Progenitor cell of endocrine pancreas (in vitro differentiated cells): ENCODE measurements at regions not wholly inside any gene's neighbourhood (a gene's known extent, or its start where the extent isn't known, plus 50 kb on each side); places are given as distances from the start of the nearest gene placed in this dataset.

Experiments
- DNase-seq: peaks from one replicate; pipeline ENCODE4 v3.0.0; 2021; ENCODE audit warnings: low spot score; ENCODE audit not compliant: unreplicated experiment
- H3K27ac Mint-ChIP-seq: 2 replicates; pipeline ENCODE4 v1.8.0; 2021; ENCODE audit warnings: mild to moderate bottlenecking, moderate library complexity, mixed read lengths
- H3K27me3 Mint-ChIP-seq: 2 replicates; pipeline ENCODE4 v1.8.0; 2021; ENCODE audit warnings: mixed read lengths
- H3K36me3 Mint-ChIP-seq: 2 replicates; pipeline ENCODE4 v1.8.0; 2022; ENCODE audit warnings: mixed read lengths; ENCODE audit not compliant: insufficient read depth
- H3K4me1 Mint-ChIP-seq: 2 replicates; pipeline ENCODE4 v1.8.0; 2021; ENCODE audit warnings: low read depth, mixed read lengths
- H3K4me3 Mint-ChIP-seq: 2 replicates; pipeline ENCODE4 v1.8.0; 2021; ENCODE audit warnings: low read depth, mild to moderate bottlenecking, moderate library complexity, mixed read lengths
- H3K9me3 Mint-ChIP-seq: 2 replicates; pipeline ENCODE4 v1.8.0; 2021; ENCODE audit warnings: low read depth, mixed read lengths
- TF ChIP-seq, protein P1 (sequence below): fragments of 200-600 bp; sonication (generic); IDR thresholded peaks from one replicate; pipeline ENCODE4 v1.5.0; 2021; ENCODE audit warnings: antibody characterized with exemption, mild to moderate bottlenecking; ENCODE audit not compliant: unreplicated experiment

GRCh38 chr11:21949763-21950413 lies 243.0 kb upstream of the ANO5 start:
- Mint-ChIP-seq H3K27me3 (no peaks in the 10 kb centered on the region), H3K9me3 (no peaks in the 10 kb centered on the region), H3K27ac (no peak overlapping the region), H3K4me1 (no peaks in the 10 kb centered on the region), H3K4me3 (no peak overlapping the region), H3K36me3 (no peaks in the 10 kb centered on the region)
- DNase-seq: no peak
- TF ChIP-seq, protein P1, sequence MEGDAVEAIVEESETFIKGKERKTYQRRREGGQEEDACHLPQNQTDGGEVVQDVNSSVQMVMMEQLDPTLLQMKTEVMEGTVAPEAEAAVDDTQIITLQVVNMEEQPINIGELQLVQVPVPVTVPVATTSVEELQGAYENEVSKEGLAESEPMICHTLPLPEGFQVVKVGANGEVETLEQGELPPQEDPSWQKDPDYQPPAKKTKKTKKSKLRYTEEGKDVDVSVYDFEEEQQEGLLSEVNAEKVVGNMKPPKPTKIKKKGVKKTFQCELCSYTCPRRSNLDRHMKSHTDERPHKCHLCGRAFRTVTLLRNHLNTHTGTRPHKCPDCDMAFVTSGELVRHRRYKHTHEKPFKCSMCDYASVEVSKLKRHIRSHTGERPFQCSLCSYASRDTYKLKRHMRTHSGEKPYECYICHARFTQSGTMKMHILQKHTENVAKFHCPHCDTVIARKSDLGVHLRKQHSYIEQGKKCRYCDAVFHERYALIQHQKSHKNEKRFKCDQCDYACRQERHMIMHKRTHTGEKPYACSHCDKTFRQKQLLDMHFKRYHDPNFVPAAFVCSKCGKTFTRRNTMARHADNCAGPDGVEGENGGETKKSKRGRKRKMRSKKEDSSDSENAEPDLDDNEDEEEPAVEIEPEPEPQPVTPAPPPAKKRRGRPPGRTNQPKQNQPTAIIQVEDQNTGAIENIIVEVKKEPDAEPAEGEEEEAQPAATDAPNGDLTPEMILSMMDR: no peak

- peaks cover 12% of the 10 kb centered on the region for H3K27me3 Mint-ChIP-seq
- H3K4me1 Mint-ChIP-seq: no peaks in the 10 kb centered on the region
- no peak for DNase-seq
- no peaks in the 10 kb centered on the region for H3K9me3 Mint-ChIP-seq
- no peak overlapping the region for H3K27ac Mint-ChIP-seq
- TF ChIP-seq, protein P1: no peak
- no peaks in the 10 kb centered on the region for H3K36me3 Mint-ChIP-seq
- no peak overlapping the region for H3K4me3 Mint-ChIP-seq
These were observed 229.9 kb upstream of the ANO5 start for GRCh38 chr11:21963013-21963412.

- Mint-ChIP-seq H3K4me3 (no peak overlapping the region), H3K4me1 (peaks cover 5% of the 10 kb centered on the region)
- no peak for DNase-seq
These were observed 227.7 kb upstream of the ANO5 start for GRCh38 chr11:21965221-21965620.

DNA sequence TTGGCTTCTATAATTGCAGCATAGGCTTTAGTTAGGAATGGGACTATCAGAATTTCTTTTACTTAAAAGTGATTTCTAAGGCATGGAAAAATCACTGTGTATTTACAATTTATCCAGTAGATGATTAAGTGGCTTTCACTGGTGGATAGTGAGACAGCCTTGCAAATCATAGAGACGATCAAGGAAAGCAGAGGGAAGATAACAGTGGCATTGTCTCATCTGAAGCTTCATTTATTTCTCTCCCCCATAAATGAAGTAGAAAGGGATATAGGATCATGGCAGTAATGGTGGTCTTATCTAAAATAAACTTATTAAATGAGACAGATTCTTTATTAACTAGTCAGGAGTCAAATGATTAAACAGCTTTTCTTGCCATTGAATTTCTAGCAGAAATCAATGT lies 224.2 kb upstream of the ANO5 start:
- H3K4me1 Mint-ChIP-seq: peaks cover 5% of the 10 kb centered on the region
- no peak for DNase-seq
- H3K36me3 Mint-ChIP-seq: no peaks in the 10 kb centered on the region
- H3K9me3 Mint-ChIP-seq: no peaks in the 10 kb centered on the region
- TF ChIP-seq, protein P1: no peak
- peaks cover 12% of the 10 kb centered on the region for H3K27me3 Mint-ChIP-seq
- H3K27ac Mint-ChIP-seq: no peak overlapping the region
- H3K4me3 Mint-ChIP-seq: no peak overlapping the region

More at GRCh38 chr11:21965221-21965620, 227.7 kb upstream of the ANO5 start:
- no peaks in the 10 kb centered on the region for H3K36me3 Mint-ChIP-seq
- TF ChIP-seq, protein P1: no peak
- H3K27me3 Mint-ChIP-seq: peaks cover 12% of the 10 kb centered on the region
- H3K9me3 Mint-ChIP-seq: no peaks in the 10 kb centered on the region
- no peak overlapping the region for H3K27ac Mint-ChIP-seq

GRCh38 chr11:21969841-21970240 lies 223.0 kb upstream of the ANO5 start:
- Mint-ChIP-seq H3K4me3 (no peak overlapping the region), H3K4me1 (peaks cover 5% of the 10 kb centered on the region), H3K27ac (no peak overlapping the region), H3K9me3 (no peaks in the 10 kb centered on the region), H3K36me3 (no peaks in the 10 kb centered on the region), H3K27me3 (peaks cover 12% of the 10 kb centered on the region)
- TF ChIP-seq, protein P1: no peak
- DNase-seq: no peak
